GM13976 (cell line): ENCODE measurements at regions not wholly inside any gene's neighbourhood (a gene's known extent, or its start where the extent isn't known, plus 50 kb on each side); places are given as distances from the start of the nearest gene placed in this dataset.

ENCODE experiments used
- DNase-seq: peaks from one replicate; pipeline ENCODE4 v3.0.0; 2012; ENCODE audit warnings: low spot score
- in situ Hi-C: fragments of 300-500 bp; cut with MboI; formaldehyde crosslinking; loops from one replicate; pipeline ENCODE4 v1.12.0; 2022; ENCODE audit warnings: low sequenced_read_pairs, mixed read lengths, inconsistent platforms; ENCODE audit not compliant: unreplicated experiment
- TF ChIP-seq, protein P1 (sequence below): IDR thresholded peaks from 2 replicates; pipeline ENCODE4 v1.5.1; 2012; ENCODE audit warnings: borderline replicate concordance, mild to moderate bottlenecking; ENCODE audit not compliant: insufficient read depth; ENCODE audit errors: extremely low read depth, missing control alignments, control extremely low read depth

DNA sequence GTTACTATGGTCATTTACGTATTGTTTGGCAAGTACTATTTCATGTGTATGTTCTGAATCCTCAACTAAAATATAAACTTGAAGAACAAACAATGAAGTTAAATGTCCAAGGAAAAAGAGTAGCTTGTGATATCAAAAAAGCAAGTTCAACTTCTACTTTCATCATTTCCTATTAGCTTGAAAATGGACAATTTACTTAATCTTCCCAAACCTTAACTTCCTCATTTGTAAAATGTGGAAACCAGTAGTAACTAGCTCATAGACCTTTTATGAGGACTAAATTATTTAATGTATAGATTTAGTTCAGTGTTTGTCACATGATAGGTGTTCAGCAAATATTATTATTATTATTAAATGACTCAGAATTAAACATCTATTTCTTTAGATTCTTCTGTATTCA is 276.8 kb upstream of the TET2 start:
- no peak for DNase-seq
- in situ Hi-C loops, result loop anchor here (10.0 to 25.0 kb wide), 2 partner anchors 595 to 808 kb away; no protein-coding TSS in a partner anchor
- TF ChIP-seq, protein P1, sequence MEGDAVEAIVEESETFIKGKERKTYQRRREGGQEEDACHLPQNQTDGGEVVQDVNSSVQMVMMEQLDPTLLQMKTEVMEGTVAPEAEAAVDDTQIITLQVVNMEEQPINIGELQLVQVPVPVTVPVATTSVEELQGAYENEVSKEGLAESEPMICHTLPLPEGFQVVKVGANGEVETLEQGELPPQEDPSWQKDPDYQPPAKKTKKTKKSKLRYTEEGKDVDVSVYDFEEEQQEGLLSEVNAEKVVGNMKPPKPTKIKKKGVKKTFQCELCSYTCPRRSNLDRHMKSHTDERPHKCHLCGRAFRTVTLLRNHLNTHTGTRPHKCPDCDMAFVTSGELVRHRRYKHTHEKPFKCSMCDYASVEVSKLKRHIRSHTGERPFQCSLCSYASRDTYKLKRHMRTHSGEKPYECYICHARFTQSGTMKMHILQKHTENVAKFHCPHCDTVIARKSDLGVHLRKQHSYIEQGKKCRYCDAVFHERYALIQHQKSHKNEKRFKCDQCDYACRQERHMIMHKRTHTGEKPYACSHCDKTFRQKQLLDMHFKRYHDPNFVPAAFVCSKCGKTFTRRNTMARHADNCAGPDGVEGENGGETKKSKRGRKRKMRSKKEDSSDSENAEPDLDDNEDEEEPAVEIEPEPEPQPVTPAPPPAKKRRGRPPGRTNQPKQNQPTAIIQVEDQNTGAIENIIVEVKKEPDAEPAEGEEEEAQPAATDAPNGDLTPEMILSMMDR, result no peak

DNA sequence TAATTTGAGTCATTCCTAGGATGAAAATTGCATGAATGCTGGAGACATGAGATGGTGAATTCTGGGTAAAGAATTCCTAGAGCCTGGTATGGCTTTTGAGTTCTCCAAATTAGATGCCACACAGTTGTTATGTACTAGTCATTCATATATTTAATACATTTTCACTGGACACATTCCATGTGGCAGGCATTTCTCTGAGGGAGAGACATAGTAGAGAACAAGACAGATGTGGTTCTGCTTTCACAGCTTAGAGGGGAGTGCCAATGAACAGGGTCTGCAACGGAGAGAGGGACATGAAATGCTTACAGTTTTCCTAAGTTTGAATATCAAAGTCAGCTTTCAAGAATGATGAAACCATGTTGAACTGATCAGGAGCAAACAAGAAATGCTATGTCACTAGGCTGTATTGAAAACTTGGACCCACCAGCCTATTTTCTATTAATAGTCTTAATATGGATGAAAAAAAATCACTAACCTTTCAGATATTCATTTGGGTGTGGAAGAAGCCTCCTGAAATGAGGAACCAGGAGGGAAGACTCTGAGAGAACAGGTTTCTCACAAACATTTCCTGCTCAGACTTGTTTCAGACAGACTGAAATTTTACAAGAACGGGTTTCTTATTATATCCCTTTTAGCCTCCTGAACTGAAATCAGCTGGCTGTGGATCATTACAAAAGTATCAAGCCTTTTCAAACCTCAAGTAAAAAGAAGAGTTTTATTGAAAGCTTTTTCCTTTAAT is 276.0 kb upstream of the TET2 start:
- no peak for DNase-seq
- in situ Hi-C loops, result loop anchor here (10.0 to 25.0 kb wide), 2 partner anchors 594 to 808 kb away; no protein-coding TSS in a partner anchor
- TF ChIP-seq, protein P1, result no peak

DNA sequence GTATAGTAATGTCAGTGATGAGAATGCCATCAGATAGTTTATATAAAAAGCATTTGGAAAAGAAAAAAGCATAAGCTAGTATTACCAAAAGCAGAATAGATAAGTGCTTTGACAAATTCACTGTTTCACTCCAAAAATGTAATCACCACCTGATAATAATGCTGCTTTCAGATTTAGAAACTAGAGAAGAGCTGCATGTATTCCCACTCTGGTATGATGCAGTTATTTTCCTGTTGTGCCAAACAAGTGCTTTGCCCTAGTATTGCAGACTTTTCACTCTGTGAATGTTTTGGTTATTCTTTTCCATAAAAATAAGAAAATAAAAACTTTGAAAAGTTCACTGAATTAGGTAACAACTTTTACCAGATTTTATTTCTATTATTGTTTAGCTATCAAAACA is 267.7 kb upstream of the TET2 start:
- DNase-seq, result no peak
- in situ Hi-C loops, result loop anchor here (10.0 kb wide), 1 partner anchor 586 kb away; no protein-coding TSS in a partner anchor

DNA sequence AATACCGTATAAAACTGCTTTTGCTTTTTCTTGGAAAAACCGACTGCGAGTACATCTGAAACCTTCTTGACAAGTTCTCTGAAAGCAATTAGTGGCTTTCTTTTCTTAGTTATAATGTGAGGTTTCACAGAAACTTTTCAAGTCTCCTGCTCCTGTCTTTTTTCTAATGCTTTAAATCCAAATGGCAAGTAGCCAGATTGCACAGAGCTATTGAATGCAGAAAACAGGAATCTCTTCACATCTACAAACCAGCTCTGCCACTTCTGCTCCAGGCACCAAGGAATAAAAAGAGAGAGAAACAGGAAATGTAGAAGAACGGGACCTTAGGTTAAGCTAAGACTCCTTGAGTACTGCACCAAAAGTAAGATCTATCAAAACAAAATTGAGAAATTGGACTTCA is 267.3 kb upstream of the TET2 start:
- no peak for DNase-seq
- in situ Hi-C loops, result loop anchor here (10.0 kb wide), 1 partner anchor 585 kb away; no protein-coding TSS in a partner anchor
- TF ChIP-seq, protein P1, result no peak

More for the DNA sequence above, 267.7 kb upstream of the TET2 start:
- TF ChIP-seq, protein P1, result no peak

GRCh38 chr4:104879854-104880253 is 266.8 kb upstream of the TET2 start:
- TF ChIP-seq, protein P1, result no peak
- in situ Hi-C loops, result loop anchor here (10.0 kb wide), 1 partner anchor 585 kb away; no protein-coding TSS in a partner anchor
- DNase-seq, result no peak

GRCh38 chr4:104881136-104881886 is 265.4 kb upstream of the TET2 start:
- DNase-seq, result no peak
- TF ChIP-seq, protein P1, result no peak
- in situ Hi-C loops, result no loop called here
